GM23338 (cell line): ENCODE measurements at regions not wholly inside any gene's neighbourhood (a gene's known extent, or its start where the extent isn't known, plus 50 kb on each side); places are given as distances from the start of the nearest gene placed in this dataset.

ENCODE experiments used
- ATAC-seq: fragments of 200-7000 bp; cut with Tn5 transposase; 3 replicates; pipeline ENCODE4 v1.9.1; 2020
- DNase-seq: peaks from one replicate; pipeline ENCODE4 v3.0.0-alpha.2; 2015; ENCODE audit warnings: low spot score
- H2AFZ ChIP-seq: fragments of 200-600 bp; sonication (generic); 2 replicates; pipeline ENCODE4 v1.8.0; 2016; ENCODE audit warnings: antibody characterized with exemption, mild to moderate bottlenecking, moderate library complexity
- H3F3A ChIP-seq: fragments of 200-600 bp; sonication (generic); replicated peaks from 2 replicates; pipeline ENCODE4 v1.8.0; 2017; ENCODE audit warnings: antibody characterized with exemption, mixed run types, low read depth
- H3K27ac ChIP-seq: fragments of 200-600 bp; sonication (generic); 2 replicates; pipeline ENCODE4 v1.6.1; 2016; ENCODE audit warnings: low read depth
- H3K27me3 ChIP-seq: fragments of 200-600 bp; sonication (generic); 2 replicates; pipeline ENCODE4 v1.8.0; 2016; ENCODE audit warnings: mild to moderate bottlenecking, mixed run types, moderate library complexity; ENCODE audit not compliant: insufficient read depth
- H3K36me3 ChIP-seq: fragments of 200-600 bp; sonication (generic); 2 replicates; pipeline ENCODE4 v1.8.0; 2016; ENCODE audit warnings: mild to moderate bottlenecking; ENCODE audit not compliant: insufficient read depth
- H3K4me1 ChIP-seq: fragments of 200-600 bp; sonication (generic); 2 replicates; pipeline ENCODE4 v1.8.0; 2016; ENCODE audit warnings: mild to moderate bottlenecking, moderate library complexity; ENCODE audit not compliant: insufficient read depth
- H3K4me2 ChIP-seq: fragments of 200-600 bp; sonication (generic); 2 replicates; pipeline ENCODE4 v1.7.1; 2017; ENCODE audit warnings: mixed run types
- H3K4me3 ChIP-seq: fragments of 200-600 bp; sonication (generic); 2 replicates; pipeline ENCODE4 v1.6.1; 2016; ENCODE audit warnings: mixed run types
- H3K79me2 ChIP-seq: fragments of 200-600 bp; sonication (generic); replicated peaks from 2 replicates; pipeline ENCODE4 v1.8.0; 2017; ENCODE audit warnings: mild to moderate bottlenecking; ENCODE audit not compliant: insufficient read depth
- H3K9me2 ChIP-seq: fragments of 200-600 bp; sonication (generic); 2 replicates; pipeline ENCODE4 v1.8.0; 2017; ENCODE audit not compliant: insufficient read depth
- H4K20me1 ChIP-seq: fragments of 200-600 bp; sonication (generic); replicated peaks from 2 replicates; pipeline ENCODE4 v1.8.0; 2017; ENCODE audit warnings: mild to moderate bottlenecking; ENCODE audit not compliant: insufficient read depth
- H3K27ac Mint-ChIP-seq: 2 replicates; pipeline ENCODE4 v1.8.0; 2020; ENCODE audit warnings: inconsistent platforms, mild to moderate bottlenecking, moderate library complexity, mixed read lengths
- H3K27me3 Mint-ChIP-seq: 3 replicates; pipeline ENCODE4 v1.8.0; 2022; ENCODE audit warnings: low read depth, mild to moderate bottlenecking, moderate library complexity, mixed read lengths, inconsistent platforms; ENCODE audit not compliant: insufficient read depth, poor library complexity
- H3K36me3 Mint-ChIP-seq: 3 replicates; pipeline ENCODE4 v1.8.0; 2021; ENCODE audit warnings: low read depth, mild to moderate bottlenecking, inconsistent platforms, moderate library complexity, mixed read lengths
- H3K4me1 Mint-ChIP-seq: 3 replicates; pipeline ENCODE4 v1.8.0; 2020; ENCODE audit warnings: mild to moderate bottlenecking, inconsistent platforms, mixed read lengths
- H3K4me3 Mint-ChIP-seq: 3 replicates; pipeline ENCODE4 v1.8.0; 2021; ENCODE audit warnings: moderate library complexity, mild to moderate bottlenecking, inconsistent platforms, mixed read lengths
- H3K9me3 Mint-ChIP-seq: 3 replicates; pipeline ENCODE4 v1.8.0; 2020; ENCODE audit warnings: moderate library complexity, mild to moderate bottlenecking, inconsistent platforms, mixed read lengths
- EZH2 ChIP-seq: fragments of 200-600 bp; sonication (generic); IDR thresholded peaks from one replicate; pipeline ENCODE4 v1.8.0; 2017; ENCODE audit warnings: antibody characterized with exemption, mild to moderate bottlenecking, low read depth; ENCODE audit not compliant: unreplicated experiment
- EZH2phosphoT487 ChIP-seq: fragments of 200-600 bp; sonication (generic); IDR thresholded peaks from one replicate; pipeline ENCODE4 v1.8.1; 2018; ENCODE audit warnings: antibody characterized with exemption; ENCODE audit not compliant: unreplicated experiment
- JUNB ChIP-seq: IDR thresholded peaks from one replicate; pipeline ENCODE4 v1.6.1; 2016; ENCODE audit warnings: antibody characterized with exemption; ENCODE audit not compliant: unreplicated experiment
- NANOG ChIP-seq: IDR thresholded peaks from 2 replicates; pipeline ENCODE4 v1.6.1; 2016; ENCODE audit warnings: antibody characterized with exemption, borderline replicate concordance
- POLR2AphosphoS5 ChIP-seq: IDR thresholded peaks from 2 replicates; pipeline ENCODE4 v1.6.1; 2016; ENCODE audit warnings: antibody characterized with exemption, low read depth
- ZNF114 ChIP-seq: fragments of 250-450 bp; sonication (Bioruptor Pico); IDR thresholded peaks from 2 replicates; pipeline ENCODE4 v1.5.0; 2020; ENCODE audit warnings: mild to moderate bottlenecking, moderate library complexity
- ZNF331 ChIP-seq: fragments of 250-450 bp; sonication (Bioruptor Pico); IDR thresholded peaks from 2 replicates; pipeline ENCODE4 v1.5.0; 2020; ENCODE audit warnings: low read depth, mild to moderate bottlenecking, moderate library complexity
- TF ChIP-seq, protein P1 (sequence below): fragments of 250-450 bp; sonication (Bioruptor Pico); IDR thresholded peaks from 2 replicates; pipeline ENCODE4 v1.5.0; 2020; ENCODE audit warnings: mild to moderate bottlenecking, moderate library complexity
- TF ChIP-seq, protein P2 (sequence below), 2 experiments: fragments of 200-600 bp in 1 of 2; sonication (generic) in 1 of 2; conservative IDR thresholded peaks; 2 replicates each; pipeline versions ENCODE4 v1.5.1 to v1.6.1; 2016 to 2017; ENCODE audit warnings: antibody characterized with exemption in 2 of 2, low read depth in 2 of 2, mild to moderate bottlenecking in 2 of 2, moderate library complexity in 1 of 2

DNA sequence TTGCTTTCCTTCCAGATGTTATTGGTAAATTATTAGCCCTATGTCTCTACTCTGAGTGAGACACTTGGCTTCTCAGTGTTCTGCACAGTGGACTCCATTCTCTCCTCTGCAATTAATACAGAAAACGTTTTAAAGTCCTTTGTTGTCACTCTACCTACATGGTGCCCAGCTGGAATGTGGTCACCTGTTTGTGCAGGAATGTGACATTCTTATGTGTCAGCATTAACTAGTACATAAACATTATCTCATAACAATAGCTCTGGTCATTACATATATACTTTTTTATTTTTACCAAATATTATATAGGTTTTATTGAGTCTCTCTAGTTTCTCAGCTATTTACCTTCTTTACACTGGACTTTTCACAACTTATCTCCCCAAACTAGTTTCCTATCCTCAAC is 147.0 kb upstream of the KCNMB2 start (continued):
- TF ChIP-seq, protein P1, sequence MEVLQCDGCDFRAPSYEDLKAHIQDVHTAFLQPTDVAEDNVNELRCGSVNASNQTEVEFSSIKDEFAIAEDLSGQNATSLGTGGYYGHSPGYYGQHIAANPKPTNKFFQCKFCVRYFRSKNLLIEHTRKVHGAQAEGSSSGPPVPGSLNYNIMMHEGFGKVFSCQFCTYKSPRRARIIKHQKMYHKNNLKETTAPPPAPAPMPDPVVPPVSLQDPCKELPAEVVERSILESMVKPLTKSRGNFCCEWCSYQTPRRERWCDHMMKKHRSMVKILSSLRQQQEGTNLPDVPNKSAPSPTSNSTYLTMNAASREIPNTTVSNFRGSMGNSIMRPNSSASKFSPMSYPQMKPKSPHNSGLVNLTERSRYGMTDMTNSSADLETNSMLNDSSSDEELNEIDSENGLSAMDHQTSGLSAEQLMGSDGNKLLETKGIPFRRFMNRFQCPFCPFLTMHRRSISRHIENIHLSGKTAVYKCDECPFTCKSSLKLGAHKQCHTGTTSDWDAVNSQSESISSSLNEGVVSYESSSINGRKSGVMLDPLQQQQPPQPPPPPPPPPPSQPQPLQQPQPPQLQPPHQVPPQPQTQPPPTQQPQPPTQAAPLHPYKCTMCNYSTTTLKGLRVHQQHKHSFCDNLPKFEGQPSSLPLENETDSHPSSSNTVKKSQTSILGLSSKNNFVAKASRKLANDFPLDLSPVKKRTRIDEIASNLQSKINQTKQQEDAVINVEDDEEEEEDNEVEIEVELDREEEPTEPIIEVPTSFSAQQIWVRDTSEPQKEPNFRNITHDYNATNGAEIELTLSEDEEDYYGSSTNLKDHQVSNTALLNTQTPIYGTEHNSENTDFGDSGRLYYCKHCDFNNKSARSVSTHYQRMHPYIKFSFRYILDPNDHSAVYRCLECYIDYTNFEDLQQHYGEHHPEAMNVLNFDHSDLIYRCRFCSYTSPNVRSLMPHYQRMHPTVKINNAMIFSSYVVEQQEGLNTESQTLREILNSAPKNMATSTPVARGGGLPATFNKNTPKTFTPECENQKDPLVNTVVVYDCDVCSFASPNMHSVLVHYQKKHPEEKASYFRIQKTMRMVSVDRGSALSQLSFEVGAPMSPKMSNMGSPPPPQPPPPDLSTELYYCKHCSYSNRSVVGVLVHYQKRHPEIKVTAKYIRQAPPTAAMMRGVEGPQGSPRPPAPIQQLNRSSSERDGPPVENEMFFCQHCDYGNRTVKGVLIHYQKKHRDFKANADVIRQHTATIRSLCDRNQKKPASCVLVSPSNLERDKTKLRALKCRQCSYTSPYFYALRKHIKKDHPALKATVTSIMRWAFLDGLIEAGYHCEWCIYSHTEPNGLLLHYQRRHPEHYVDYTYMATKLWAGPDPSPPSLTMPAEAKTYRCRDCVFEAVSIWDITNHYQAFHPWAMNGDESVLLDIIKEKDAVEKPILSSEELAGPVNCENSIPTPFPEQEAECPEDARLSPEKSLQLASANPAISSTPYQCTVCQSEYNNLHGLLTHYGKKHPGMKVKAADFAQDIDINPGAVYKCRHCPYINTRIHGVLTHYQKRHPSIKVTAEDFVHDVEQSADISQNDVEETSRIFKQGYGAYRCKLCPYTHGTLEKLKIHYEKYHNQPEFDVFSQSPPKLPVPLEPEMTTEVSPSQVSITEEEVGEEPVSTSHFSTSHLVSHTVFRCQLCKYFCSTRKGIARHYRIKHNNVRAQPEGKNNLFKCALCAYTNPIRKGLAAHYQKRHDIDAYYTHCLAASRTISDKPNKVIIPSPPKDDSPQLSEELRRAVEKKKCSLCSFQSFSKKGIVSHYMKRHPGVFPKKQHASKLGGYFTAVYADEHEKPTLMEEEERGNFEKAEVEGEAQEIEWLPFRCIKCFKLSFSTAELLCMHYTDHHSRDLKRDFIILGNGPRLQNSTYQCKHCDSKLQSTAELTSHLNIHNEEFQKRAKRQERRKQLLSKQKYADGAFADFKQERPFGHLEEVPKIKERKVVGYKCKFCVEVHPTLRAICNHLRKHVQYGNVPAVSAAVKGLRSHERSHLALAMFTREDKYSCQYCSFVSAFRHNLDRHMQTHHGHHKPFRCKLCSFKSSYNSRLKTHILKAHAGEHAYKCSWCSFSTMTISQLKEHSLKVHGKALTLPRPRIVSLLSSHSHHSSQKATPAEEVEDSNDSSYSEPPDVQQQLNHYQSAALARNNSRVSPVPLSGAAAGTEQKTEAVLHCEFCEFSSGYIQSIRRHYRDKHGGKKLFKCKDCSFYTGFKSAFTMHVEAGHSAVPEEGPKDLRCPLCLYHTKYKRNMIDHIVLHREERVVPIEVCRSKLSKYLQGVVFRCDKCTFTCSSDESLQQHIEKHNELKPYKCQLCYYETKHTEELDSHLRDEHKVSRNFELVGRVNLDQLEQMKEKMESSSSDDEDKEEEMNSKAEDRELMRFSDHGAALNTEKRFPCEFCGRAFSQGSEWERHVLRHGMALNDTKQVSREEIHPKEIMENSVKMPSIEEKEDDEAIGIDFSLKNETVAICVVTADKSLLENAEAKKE (CRISPR knock-in tag), result no peak
- TF ChIP-seq ZNF331 (CRISPR knock-in tag), result no peak
- TF ChIP-seq NANOG, result no peak
- TF ChIP-seq, protein P2, sequence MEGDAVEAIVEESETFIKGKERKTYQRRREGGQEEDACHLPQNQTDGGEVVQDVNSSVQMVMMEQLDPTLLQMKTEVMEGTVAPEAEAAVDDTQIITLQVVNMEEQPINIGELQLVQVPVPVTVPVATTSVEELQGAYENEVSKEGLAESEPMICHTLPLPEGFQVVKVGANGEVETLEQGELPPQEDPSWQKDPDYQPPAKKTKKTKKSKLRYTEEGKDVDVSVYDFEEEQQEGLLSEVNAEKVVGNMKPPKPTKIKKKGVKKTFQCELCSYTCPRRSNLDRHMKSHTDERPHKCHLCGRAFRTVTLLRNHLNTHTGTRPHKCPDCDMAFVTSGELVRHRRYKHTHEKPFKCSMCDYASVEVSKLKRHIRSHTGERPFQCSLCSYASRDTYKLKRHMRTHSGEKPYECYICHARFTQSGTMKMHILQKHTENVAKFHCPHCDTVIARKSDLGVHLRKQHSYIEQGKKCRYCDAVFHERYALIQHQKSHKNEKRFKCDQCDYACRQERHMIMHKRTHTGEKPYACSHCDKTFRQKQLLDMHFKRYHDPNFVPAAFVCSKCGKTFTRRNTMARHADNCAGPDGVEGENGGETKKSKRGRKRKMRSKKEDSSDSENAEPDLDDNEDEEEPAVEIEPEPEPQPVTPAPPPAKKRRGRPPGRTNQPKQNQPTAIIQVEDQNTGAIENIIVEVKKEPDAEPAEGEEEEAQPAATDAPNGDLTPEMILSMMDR (conservative IDR thresholded peaks at IDR 0.05; ENCODE audit: low read depth in 2 of 2), result no peak
- TF ChIP-seq ZNF114 (CRISPR knock-in tag), result no peak
- no peak for TF ChIP-seq EZH2phosphoT487
- no peak for TF ChIP-seq POLR2AphosphoS5
- TF ChIP-seq JUNB, result no peak
- no peak for TF ChIP-seq EZH2

DNA sequence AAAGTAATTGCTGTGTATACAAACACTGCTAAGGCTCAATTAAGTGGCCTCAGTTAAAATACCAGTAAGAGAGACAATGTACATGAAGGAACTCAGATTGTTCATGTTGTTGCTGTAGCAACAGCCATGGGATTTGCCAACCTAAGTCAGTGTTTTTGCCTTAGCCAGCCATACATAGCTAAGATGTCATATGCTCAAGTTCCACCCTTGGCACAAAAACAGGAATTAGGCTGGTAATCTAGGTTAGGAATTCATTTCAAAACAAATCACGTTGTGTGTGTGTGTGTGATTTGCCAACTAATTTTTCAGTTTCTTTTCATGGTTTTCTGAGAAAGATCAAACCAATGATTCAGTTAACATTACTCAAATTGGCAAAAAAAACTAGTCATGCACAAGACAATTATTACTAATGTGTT is 143.7 kb upstream of the KCNMB2 start:
- H3K4me3 ChIP-seq, result no peak overlapping the region
- DNase-seq (no peak), ATAC-seq (no peak)
- H3K9me2 ChIP-seq, result no peaks in the 10 kb centered on the region
- no peaks in the 10 kb centered on the region for H3K79me2 ChIP-seq
- no peak overlapping the region for H3K4me3 Mint-ChIP-seq
- no peaks in the 10 kb centered on the region for H3K27me3 ChIP-seq
- peaks cover 9% of the 10 kb centered on the region; the same call in 2 of the 3 replicates for H3K4me1 Mint-ChIP-seq
- no peaks in the 10 kb centered on the region for H3F3A ChIP-seq
- H3K27ac Mint-ChIP-seq, result no peak overlapping the region
- peak overlapping the region; percentile 12; the same call in 1 of the 2 replicates for H2AFZ ChIP-seq
- no peaks in the 10 kb centered on the region for H3K36me3 ChIP-seq
- H4K20me1 ChIP-seq, result no peaks in the 10 kb centered on the region
- no peak overlapping the region for H3K27ac ChIP-seq
- H3K36me3 Mint-ChIP-seq, result no peaks in the 10 kb centered on the region
- H3K27me3 Mint-ChIP-seq, result no peaks in the 10 kb centered on the region
- H3K4me2 ChIP-seq, result no peak overlapping the region
- peaks cover 6% of the 10 kb centered on the region; the same call in 1 of the 2 replicates for H3K4me1 ChIP-seq
- no peaks in the 10 kb centered on the region for H3K9me3 Mint-ChIP-seq
- TF ChIP-seq ZNF331 (CRISPR knock-in tag) (no peak), EZH2phosphoT487 (no peak)
